Ovary (tissue), 7 donors: ENCODE measurements at regions not wholly inside any gene's neighbourhood (a gene's known extent, or its start where the extent isn't known, plus 50 kb on each side); places are given as distances from the start of the nearest gene placed in this dataset.

ENCODE experiments used
- DNase-seq, 5 donors: peaks; one replicate each; pipeline ENCODE4 v3.0.0-alpha.2; 2019 to 2020
- H3K27ac ChIP-seq, 2 donors: fragments of 200-600 bp; one replicate each; pipeline versions ENCODE4 v1.5.1 to v1.8.0; 2019 to 2022
- H3K27me3 ChIP-seq: fragments of 200-600 bp; one replicate; pipeline ENCODE4 v1.8.0; 2022
- H3K36me3 ChIP-seq: fragments of 200-600 bp; sonication (generic); one replicate; pipeline ENCODE4 v1.5.1; 2019
- H3K4me1 ChIP-seq: one replicate; pipeline ENCODE4 v1.8.1; 2013; ENCODE audit warnings: mild to moderate bottlenecking, moderate library complexity; ENCODE audit not compliant: insufficient read depth
- H3K4me3 ChIP-seq: fragments of 200-600 bp; sonication (generic); one replicate; pipeline ENCODE4 v1.5.1; 2017
- H3K9me3 ChIP-seq, 2 donors: fragments of 200-600 bp in 1 of 2; sonication (generic) in 1 of 2; one replicate each; pipeline versions ENCODE4 v1.5.1 to v1.8.1; 2013 to 2019; ENCODE audit warnings: mild to moderate bottlenecking in 1 of 2, moderate library complexity in 1 of 2
- EP300 ChIP-seq: sonication (generic); formaldehyde crosslinking; IDR thresholded peaks from one replicate; pipeline ENCODE4 v1.6.1; 2017; ENCODE audit warnings: antibody characterized with exemption
- POLR2A ChIP-seq: fragments of 450-650 bp; IDR thresholded peaks from one replicate; pipeline ENCODE4 v1.6.1; 2017; ENCODE audit warnings: antibody characterized with exemption, mild to moderate bottlenecking, moderate library complexity
- WGBS, 3 donors: extraction: QIAGEN DNeasy Blood & Tissue Kit in 1 of 3; methylation state at CpG; one replicate each; pipeline versions ENCODE4 v1.1.5 to v1.1.7; 2013 to 2017; 5-methylcytosine and 5-hydroxymethylcytosine counted together
- intact Hi-C, 4 donors: fragments of 100-400 bp; cut with DNase I; formaldehyde crosslinking; loops; one replicate each; pipeline versions ENCODE4 v1.11.0 to v1.15.1; 2022 to 2023
- TF ChIP-seq, protein P1 (sequence below), 3 donors: fragments of 450-650 bp in 2 of 3; fragments of 200-600 bp in 1 of 3; IDR thresholded peaks; one replicate each; pipeline versions ENCODE4 v1.5.1 to v1.8.0; 2016 to 2022; ENCODE audit warnings: antibody characterized with exemption in 3 of 3, mild to moderate bottlenecking in 1 of 3
- donor health status: DM: no; HTN: no; CAD: no; lungs with moderate emphysema.
- donor health status: DM: no; HTN: no; CAD: no.
- donor health status: Bipolar disorder and iron deficiency.
- donor health status: DM: no; HTN: no; CAD: no.
- donor health status: DM: yes; HTN: yes; CAD: no.

DNA sequence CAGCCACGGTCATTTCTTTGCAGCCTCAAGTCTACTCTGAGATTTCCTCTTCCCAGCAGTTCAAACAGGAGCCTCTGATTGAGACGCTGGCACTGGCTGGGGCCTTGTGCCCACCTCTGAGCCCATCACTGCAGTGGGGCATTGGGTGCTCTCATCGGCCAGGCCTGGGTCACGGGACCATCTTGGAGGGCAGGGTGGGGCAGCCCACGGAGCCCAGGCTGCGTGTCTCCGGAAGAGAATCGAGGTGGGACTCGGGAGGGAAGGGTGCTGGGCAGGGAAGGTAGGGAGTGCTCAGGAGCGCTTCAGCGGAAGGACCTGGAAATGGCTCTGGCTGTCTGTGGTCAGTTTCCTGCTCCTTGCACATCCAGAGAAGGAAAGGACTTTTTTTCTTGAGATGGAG, 82.4 kb downstream of the RTP5 start:
- Histone ChIP-seq H3K4me3 (no peak overlapping the region), H3K4me1 (peaks cover 3% of the 10 kb centered on the region), H3K27me3 (no peaks in the 10 kb centered on the region), H3K9me3 (no peaks in the 10 kb centered on the region), H3K27ac (no peak overlapping the region), H3K36me3 (no peaks in the 10 kb centered on the region)
- TF ChIP-seq POLR2A: no peak
- intact Hi-C loops: no loop called here
- no peak for DNase-seq
- 88 to 90% (median 90%) methylated on average over 11 of the region's 11 CpGs for WGBS, 3 donors

- TF ChIP-seq EP300 (no peak), POLR2A (no peak)
- TF ChIP-seq, protein P1, sequence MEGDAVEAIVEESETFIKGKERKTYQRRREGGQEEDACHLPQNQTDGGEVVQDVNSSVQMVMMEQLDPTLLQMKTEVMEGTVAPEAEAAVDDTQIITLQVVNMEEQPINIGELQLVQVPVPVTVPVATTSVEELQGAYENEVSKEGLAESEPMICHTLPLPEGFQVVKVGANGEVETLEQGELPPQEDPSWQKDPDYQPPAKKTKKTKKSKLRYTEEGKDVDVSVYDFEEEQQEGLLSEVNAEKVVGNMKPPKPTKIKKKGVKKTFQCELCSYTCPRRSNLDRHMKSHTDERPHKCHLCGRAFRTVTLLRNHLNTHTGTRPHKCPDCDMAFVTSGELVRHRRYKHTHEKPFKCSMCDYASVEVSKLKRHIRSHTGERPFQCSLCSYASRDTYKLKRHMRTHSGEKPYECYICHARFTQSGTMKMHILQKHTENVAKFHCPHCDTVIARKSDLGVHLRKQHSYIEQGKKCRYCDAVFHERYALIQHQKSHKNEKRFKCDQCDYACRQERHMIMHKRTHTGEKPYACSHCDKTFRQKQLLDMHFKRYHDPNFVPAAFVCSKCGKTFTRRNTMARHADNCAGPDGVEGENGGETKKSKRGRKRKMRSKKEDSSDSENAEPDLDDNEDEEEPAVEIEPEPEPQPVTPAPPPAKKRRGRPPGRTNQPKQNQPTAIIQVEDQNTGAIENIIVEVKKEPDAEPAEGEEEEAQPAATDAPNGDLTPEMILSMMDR (IDR thresholded peaks at IDR 0.05): no peak
- H3K36me3 ChIP-seq: no peaks in the 10 kb centered on the region
- intact Hi-C loops: no loop called here
- no peaks in the 10 kb centered on the region for H3K9me3 ChIP-seq
- DNase-seq: no peak
- 88 to 92% (median 90%) methylated on average over 16 of the region's 16 CpGs for WGBS, 3 donors
- no peak overlapping the region for H3K27ac ChIP-seq
- no peaks in the 10 kb centered on the region for H3K27me3 ChIP-seq
- peaks cover 3% of the 10 kb centered on the region for H3K4me1 ChIP-seq
- no peak overlapping the region for H3K4me3 ChIP-seq
These were observed 83.3 kb downstream of the RTP5 start for GRCh38 chr2:241952816-241953215.

GRCh38 chr2:241953324-241953928, 83.9 kb downstream of the RTP5 start:
- Histone ChIP-seq H3K27me3 (no peaks in the 10 kb centered on the region), H3K27ac (no peak overlapping the region), H3K36me3 (no peaks in the 10 kb centered on the region), H3K4me1 (peaks cover 3% of the 10 kb centered on the region), H3K4me3 (no peak overlapping the region), H3K9me3 (no peaks in the 10 kb centered on the region)
- TF ChIP-seq EP300 (no peak), POLR2A (no peak)
- TF ChIP-seq, protein P1 (IDR thresholded peaks at IDR 0.05): no peak
- no peak for DNase-seq
- WGBS, 3 donors: 89 to 91% (median 90%) methylated on average over 33 of the region's 33 CpGs
- intact Hi-C loops: no loop called here

- Histone ChIP-seq H3K4me3 (no peak overlapping the region), H3K4me1 (no peaks in the 10 kb centered on the region), H3K27ac (no peak overlapping the region), H3K9me3 (no peaks in the 10 kb centered on the region), H3K36me3 (no peaks in the 10 kb centered on the region), H3K27me3 (no peaks in the 10 kb centered on the region)
- intact Hi-C loops: no loop called here
- no peak for TF ChIP-seq EP300
- TF ChIP-seq POLR2A: no peak
- TF ChIP-seq, protein P1 (IDR thresholded peaks at IDR 0.05): no peak
- WGBS, 3 donors: 92 to 97% (median 96%) methylated on average over 13 of the region's 13 CpGs
- DNase-seq: no peak
These were observed 87.1 kb downstream of the RTP5 start for GRCh38 chr2:241956521-241957110.

DNA sequence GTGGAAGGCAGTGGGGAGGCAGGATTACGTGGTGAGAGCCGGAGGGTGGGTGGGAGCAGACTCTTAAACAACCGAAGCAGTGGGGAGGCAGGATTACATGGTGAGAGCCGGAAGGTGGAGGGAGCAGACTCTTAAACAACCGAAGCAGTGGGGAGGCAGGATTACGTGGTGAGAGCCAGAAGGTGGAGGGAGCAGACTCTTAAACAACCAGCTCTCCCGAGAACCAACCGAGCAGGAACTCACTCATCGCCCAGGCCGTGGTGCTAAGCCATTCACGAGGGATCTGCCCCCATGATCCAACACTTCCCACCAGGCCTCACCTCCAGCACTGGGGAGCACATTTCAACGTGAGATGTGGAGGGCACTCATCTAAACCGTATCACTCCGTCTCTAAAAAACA, 87.7 kb downstream of the RTP5 start:
- no peaks in the 10 kb centered on the region for H3K4me1 ChIP-seq
- 91 to 95% (median 94%) methylated on average over 14 of the region's 14 CpGs for WGBS, 3 donors
- no peak for DNase-seq

More for the DNA sequence above, 87.7 kb downstream of the RTP5 start:
- intact Hi-C loops: no loop called here
- no peaks in the 10 kb centered on the region for H3K9me3 ChIP-seq
- H3K27ac ChIP-seq: no peak overlapping the region
- no peaks in the 10 kb centered on the region for H3K27me3 ChIP-seq
- H3K4me3 ChIP-seq: no peak overlapping the region
- no peaks in the 10 kb centered on the region for H3K36me3 ChIP-seq
- TF ChIP-seq POLR2A: no peak
- TF ChIP-seq, protein P1 (IDR thresholded peaks at IDR 0.05): no peak
- no peak for TF ChIP-seq EP300
